Activated CD8-positive, alpha-beta T cell treated with anti-CD3 and anti-CD28 coated beads for 36 hours (primary cell): ENCODE measurements at regions not wholly inside any gene's neighbourhood (a gene's known extent, or its start where the extent isn't known, plus 50 kb on each side); places are given as distances from the start of the nearest gene placed in this dataset.

Source experiments
- ATAC-seq: fragments of 200-7000 bp; cut with Tn5 transposase; one replicate; pipeline ENCODE4 v1.10.0; 2021; ENCODE audit warnings: mild to moderate bottlenecking, moderate library complexity
- CTCF ChIA-PET: fragments of 350-600 bp; sonication (Branson Sonifier 250); formaldehyde crosslinking; loops from one replicate; lab custom pipeline; 2021; ENCODE audit warnings: antibody characterized with exemption; lab: Charles Lee
- POLR2A ChIA-PET: fragments of 350-600 bp; sonication (Branson Sonifier 250); formaldehyde crosslinking; loops from one replicate; lab custom pipeline; 2021; ENCODE audit warnings: antibody characterized with exemption; lab: Charles Lee
- DNase-seq: peaks from one replicate; pipeline ENCODE4 v3.0.0-alpha.2; 2020
- H3K27ac Mint-ChIP-seq: one replicate; pipeline ENCODE4 v1.8.0; 2021; ENCODE audit warnings: mild to moderate bottlenecking, mixed read lengths
- H3K27me3 Mint-ChIP-seq: one replicate; pipeline ENCODE4 v1.8.0; 2021; ENCODE audit warnings: mixed read lengths
- H3K36me3 Mint-ChIP-seq: one replicate; pipeline ENCODE4 v1.8.0; 2021; ENCODE audit warnings: low read depth, mixed read lengths
- H3K4me1 Mint-ChIP-seq: one replicate; pipeline ENCODE4 v1.8.0; 2021; ENCODE audit warnings: low read depth, mixed read lengths
- H3K4me3 Mint-ChIP-seq: one replicate; pipeline ENCODE4 v1.8.0; 2021; ENCODE audit warnings: mild to moderate bottlenecking, moderate library complexity, mixed read lengths
- H3K9me3 Mint-ChIP-seq: one replicate; pipeline ENCODE4 v1.8.0; 2021; ENCODE audit warnings: mixed read lengths
- CTCF ChIP-seq: fragments of 200-600 bp; IDR thresholded peaks from one replicate; pipeline ENCODE4 v1.8.0; 2022; ENCODE audit warnings: antibody characterized with exemption, mild to moderate bottlenecking
- intact Hi-C: fragments of 100-400 bp; cut with micrococcal nuclease; formaldehyde crosslinking; loops from one replicate; pipeline ENCODE4 v1.10.0; 2022

- Mint-ChIP-seq H3K27me3 (no peaks in the 10 kb centered on the region), H3K27ac (no peak overlapping the region), H3K36me3 (no peaks in the 10 kb centered on the region), H3K9me3 (no peaks in the 10 kb centered on the region), H3K4me1 (no peaks in the 10 kb centered on the region), H3K4me3 (no peak overlapping the region)
- POLR2A ChIA-PET, result no interaction called here
- DNase-seq (no peak), ATAC-seq (no peak)
- intact Hi-C loops, result no loop called here
- no peak for TF ChIP-seq CTCF
- CTCF ChIA-PET, result no interaction called here
These were observed 310.6 kb upstream of the ZEB2 start for GRCh38 chr2:144830543-144830942.

GRCh38 chr2:144827404-144827803 is 307.5 kb upstream of the ZEB2 start:
- Mint-ChIP-seq H3K4me1 (no peaks in the 10 kb centered on the region), H3K36me3 (no peaks in the 10 kb centered on the region), H3K9me3 (no peaks in the 10 kb centered on the region), H3K27ac (no peak overlapping the region), H3K27me3 (peaks cover under 1% of the 10 kb centered on the region), H3K4me3 (no peak overlapping the region)
- DNase-seq, result no peak
- POLR2A ChIA-PET, result no interaction called here
- intact Hi-C loops, result no loop called here
- ATAC-seq, result no peak
- CTCF ChIA-PET, result no interaction called here
- no peak for TF ChIP-seq CTCF

GRCh38 chr2:144826105-144826504 is 306.2 kb upstream of the ZEB2 start:
- peaks cover 2% of the 10 kb centered on the region for H3K9me3 Mint-ChIP-seq
- CTCF ChIA-PET, result no interaction called here
- intact Hi-C loops, result no loop called here
- no peak overlapping the region for H3K4me3 Mint-ChIP-seq
- H3K4me1 Mint-ChIP-seq, result no peaks in the 10 kb centered on the region
- DNase-seq (no peak), ATAC-seq (no peak)
- no peak overlapping the region for H3K27ac Mint-ChIP-seq
- POLR2A ChIA-PET, result no interaction called here
- peaks cover 5% of the 10 kb centered on the region for H3K27me3 Mint-ChIP-seq
- TF ChIP-seq CTCF, result no peak
- H3K36me3 Mint-ChIP-seq, result no peaks in the 10 kb centered on the region

- Mint-ChIP-seq H3K27me3 (peaks cover 5% of the 10 kb centered on the region), H3K27ac (no peak overlapping the region), H3K4me3 (no peak overlapping the region), H3K36me3 (no peaks in the 10 kb centered on the region), H3K4me1 (no peaks in the 10 kb centered on the region), H3K9me3 (peaks cover 2% of the 10 kb centered on the region)
- intact Hi-C loops, result no loop called here
- no peak for TF ChIP-seq CTCF
- ChIA-PET CTCF (no interaction called here), POLR2A (no interaction called here)
- DNase-seq (no peak), ATAC-seq (no peak)
These were observed 305.6 kb upstream of the ZEB2 start for GRCh38 chr2:144825331-144826020.

GRCh38 chr2:144824306-144825080 is 304.6 kb upstream of the ZEB2 start:
- DNase-seq, result no peak
- intact Hi-C loops, result no loop called here
- Mint-ChIP-seq H3K36me3 (no peaks in the 10 kb centered on the region), H3K4me3 (no peak overlapping the region), H3K9me3 (peaks cover 4% of the 10 kb centered on the region), H3K4me1 (no peaks in the 10 kb centered on the region), H3K27me3 (peaks cover 6% of the 10 kb centered on the region), H3K27ac (no peak overlapping the region)
- no peak for TF ChIP-seq CTCF
- CTCF ChIA-PET, result no interaction called here
- no peak for ATAC-seq
- POLR2A ChIA-PET, result no interaction called here
